ENCODE measurements at regions not wholly inside any gene's neighbourhood (a gene's known extent, or its start where the extent isn't known, plus 50 kb on each side); places are given as distances from the start of the nearest gene placed in this dataset.

- no peaks in the 10 kb centered on the region for H3K9me3 ChIP-seq (ENCODE audit: control insufficient read depth, insufficient read depth, low read depth, low read length)
- H3K27ac ChIP-seq (ENCODE audit: extremely low read depth, low read depth, low read length), result no peak overlapping the region
- H3K4me1 ChIP-seq (ENCODE audit: control insufficient read depth, insufficient read depth, low read length), result no peaks in the 10 kb centered on the region
- POLR2A ChIA-PET, result no interaction called here
- no peaks in the 10 kb centered on the region for H3K36me3 ChIP-seq (ENCODE audit: control insufficient read depth in 2 of 2, insufficient read depth in 1 of 2, low read length in 2 of 2)
- no peak for TF ChIP-seq ZEB2 (tag by site-specific recombination; IDR thresholded peaks at IDR 0.05)
- H3K4me3 ChIP-seq (ENCODE audit: low read depth, low read length), result no peak overlapping the region
- CTCF ChIA-PET, result interaction anchor here (1.3 kb wide), 1 partner anchor 9 kb away, joined by 6 read pairs; no protein-coding TSS in a partner anchor
Measured at GRCh38 chr2:84323890-84324289, 135.2 kb downstream of the SUCLG1 start.

GRCh38 chr2:84320940-84321339 is 138.1 kb downstream of the SUCLG1 start:
- no peak overlapping the region for H3K27ac ChIP-seq (ENCODE audit: extremely low read depth, low read depth, low read length)
- no peak overlapping the region for H3K4me3 ChIP-seq (ENCODE audit: low read depth, low read length)
- TF ChIP-seq SCRT1 (tag by site-specific recombination; IDR thresholded peaks at IDR 0.05; ENCODE audit: borderline replicate concordance), result no peak
- TF ChIP-seq ZNF560 (tag by site-specific recombination; IDR thresholded peaks at IDR 0.05; ENCODE audit: borderline replicate concordance), result no peak
- TF ChIP-seq OSR2 (tag by site-specific recombination; IDR thresholded peaks at IDR 0.05), result no peak
- TF ChIP-seq ZNF24 (tag by site-specific recombination; IDR thresholded peaks at IDR 0.05), result no peak
- no peak for TF ChIP-seq RBAK (tag by site-specific recombination; IDR thresholded peaks at IDR 0.05)
- TF ChIP-seq CTCF (tag by site-specific recombination; IDR thresholded peaks at IDR 0.05), result no peak
- TF ChIP-seq BCL6B (tag by site-specific recombination; IDR thresholded peaks at IDR 0.05), result no peak
- TF ChIP-seq KLF17 (tag by site-specific recombination; IDR thresholded peaks at IDR 0.05), result no peak
- no peak for TF ChIP-seq ZNF768 (tag by site-specific recombination; IDR thresholded peaks at IDR 0.05)
- TF ChIP-seq ZNF585B (tag by site-specific recombination; IDR thresholded peaks at IDR 0.05), result no peak
- ChIA-PET POLR2A (no interaction called here), CTCF (no interaction called here)
- no peaks in the 10 kb centered on the region for H3K9me3 ChIP-seq (ENCODE audit: control insufficient read depth, insufficient read depth, low read depth, low read length)
- H3K4me1 ChIP-seq (ENCODE audit: control insufficient read depth, insufficient read depth, low read length), result no peaks in the 10 kb centered on the region
- no peaks in the 10 kb centered on the region for H3K36me3 ChIP-seq (ENCODE audit: control insufficient read depth in 2 of 2, insufficient read depth in 1 of 2, low read length in 2 of 2)

GRCh38 chr2:84319581-84319980 is 139.5 kb downstream of the SUCLG1 start:
- H3K27ac ChIP-seq (ENCODE audit: extremely low read depth, low read depth, low read length), result no peak overlapping the region
- H3K4me1 ChIP-seq (ENCODE audit: control insufficient read depth, insufficient read depth, low read length), result no peaks in the 10 kb centered on the region
- no peaks in the 10 kb centered on the region for H3K36me3 ChIP-seq (ENCODE audit: control insufficient read depth in 2 of 2, insufficient read depth in 1 of 2, low read length in 2 of 2)
- ChIA-PET CTCF (interaction anchor here (1.8 kb wide), 1 partner anchor 16 kb away, joined by 6 read pairs; no protein-coding TSS in a partner anchor), POLR2A (no interaction called here)
- H3K9me3 ChIP-seq (ENCODE audit: control insufficient read depth, insufficient read depth, low read depth, low read length), result no peaks in the 10 kb centered on the region
- no peak overlapping the region for H3K4me3 ChIP-seq (ENCODE audit: low read depth, low read length)
- TF ChIP-seq ZNF416 (tag by site-specific recombination; IDR thresholded peaks at IDR 0.05), result no peak
- TF ChIP-seq BCL11B (tag by site-specific recombination; IDR thresholded peaks at IDR 0.05; ENCODE audit: low read depth), result no peak
- no peak for TF ChIP-seq ZNF580 (tag by site-specific recombination; IDR thresholded peaks at IDR 0.05)
- TF ChIP-seq ZNF621 (tag by site-specific recombination; IDR thresholded peaks at IDR 0.05), result no peak
- TF ChIP-seq ZFHX2 (tag by site-specific recombination; conservative IDR thresholded peaks at IDR 0.05), result no peak
- no peak for TF ChIP-seq SCRT2 (tag by site-specific recombination; IDR thresholded peaks at IDR 0.05)
- TF ChIP-seq ZNF549 (tag by site-specific recombination; IDR thresholded peaks at IDR 0.05), result no peak
- no peak for TF ChIP-seq ZNF23 (tag by site-specific recombination; IDR thresholded peaks at IDR 0.05; ENCODE audit: borderline replicate concordance)
- TF ChIP-seq ZNF324 (tag by site-specific recombination; IDR thresholded peaks at IDR 0.05), result no peak
- TF ChIP-seq TSHZ1 (tag by site-specific recombination; IDR thresholded peaks at IDR 0.05; ENCODE audit: borderline replicate concordance), result no peak
- TF ChIP-seq PRDM4 (tag by site-specific recombination; IDR thresholded peaks at IDR 0.05), result no peak
- TF ChIP-seq ZSCAN23 (tag by site-specific recombination; IDR thresholded peaks at IDR 0.05), result no peak

Data from HEK293 (cell line).